Upper lobe of right lung (tissue), 1 donor: ENCODE measurements at regions not wholly inside any gene's neighbourhood (a gene's known extent, or its start where the extent isn't known, plus 50 kb on each side); places are given as distances from the start of the nearest gene placed in this dataset.
"Not testable (repeated sequence)": the region's sequence is repeated elsewhere in the genome, so short reads cannot be mapped to it uniquely, and the experiment has no call there.

Experiments
- ATAC-seq: fragments of 200-7000 bp; cut with Tn5 transposase; one replicate; pipeline ENCODE4 v1.9.1; 2020; ENCODE audit warnings: mild to moderate bottlenecking, moderate library complexity
- DNase-seq: peaks from one replicate; pipeline ENCODE4 v3.0.0-alpha.2; 2020
- H3K27ac ChIP-seq: fragments of 200-600 bp; one replicate; pipeline ENCODE4 v1.8.0; 2022
- H3K27me3 ChIP-seq: fragments of 200-600 bp; one replicate; pipeline ENCODE4 v1.8.0; 2022; ENCODE audit warnings: mild to moderate bottlenecking
- H3K36me3 ChIP-seq: fragments of 200-600 bp; one replicate; pipeline ENCODE4 v1.8.0; 2022
- H3K4me1 ChIP-seq: fragments of 200-600 bp; one replicate; pipeline ENCODE4 v1.8.0; 2022
- H3K4me3 ChIP-seq: fragments of 200-600 bp; one replicate; pipeline ENCODE4 v1.8.0; 2022; ENCODE audit warnings: mild to moderate bottlenecking
- H3K9me3 ChIP-seq: fragments of 200-600 bp; one replicate; pipeline ENCODE4 v1.8.0; 2022
- CTCF ChIP-seq: fragments of 200-600 bp; IDR thresholded peaks from one replicate; pipeline ENCODE4 v1.8.0; 2022; ENCODE audit warnings: antibody characterized with exemption
- intact Hi-C: fragments of 100-400 bp; cut with DNase I; formaldehyde crosslinking; loops from one replicate; pipeline ENCODE4 v1.11.0; 2022
- donor health status: DM: no; HTN: yes; CAD: no; lungs with severe emphysema.

GRCh38 chr2:173571021-173571821 is 216.5 kb downstream of the CDCA7 start:
- peaks cover 9% of the 10 kb centered on the region for H3K4me1 ChIP-seq
- H3K4me3 ChIP-seq: no peak overlapping the region
- ATAC-seq (peak; percentile 34), DNase-seq (no peak)
- intact Hi-C loops: no loop called here
- TF ChIP-seq CTCF: peak; percentile 31
- no peak overlapping the region for H3K27ac ChIP-seq
- H3K36me3 ChIP-seq: no peaks in the 10 kb centered on the region
- no peaks in the 10 kb centered on the region for H3K27me3 ChIP-seq
- no peaks in the 10 kb centered on the region for H3K9me3 ChIP-seq

DNA sequence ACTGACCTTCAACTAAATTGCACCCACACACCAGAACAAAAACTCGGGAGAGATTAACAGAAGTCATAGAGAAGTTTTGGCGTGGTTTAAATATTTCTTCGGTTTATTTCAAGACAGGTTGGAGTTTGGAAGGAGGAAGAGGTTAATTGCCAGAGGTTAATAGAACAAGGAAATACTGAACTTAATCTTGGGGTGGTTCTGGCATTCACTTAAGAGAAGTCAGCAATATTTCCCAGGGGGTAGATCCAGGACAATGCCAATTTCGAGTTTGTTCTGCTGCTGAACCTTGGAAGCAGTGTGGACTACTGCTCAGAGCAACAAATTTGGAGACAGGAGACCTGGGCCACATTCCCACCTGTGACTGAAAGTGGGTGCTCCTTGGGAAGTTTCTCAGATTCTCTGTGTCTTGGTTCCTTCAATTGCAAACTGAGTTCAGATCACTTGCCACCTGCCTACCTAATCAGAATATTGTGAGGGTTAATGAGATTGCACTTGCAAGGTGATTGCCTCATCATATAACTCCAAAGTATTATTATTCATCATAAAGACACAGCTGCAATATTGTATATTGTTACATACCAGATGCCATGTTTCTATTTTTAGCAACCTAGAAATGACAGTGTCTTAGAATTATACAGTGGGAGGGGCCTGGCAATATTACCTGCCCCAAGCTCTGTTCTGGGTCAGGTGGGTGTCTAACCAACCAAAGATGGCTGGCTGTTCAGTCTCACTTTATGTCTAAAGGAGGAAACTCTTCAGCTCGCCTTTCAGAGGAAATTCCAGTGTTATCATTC is 217.4 kb downstream of the CDCA7 start:
- intact Hi-C loops: no loop called here
- no peak for TF ChIP-seq CTCF
- no peaks in the 10 kb centered on the region for H3K36me3 ChIP-seq
- no peak overlapping the region for H3K4me3 ChIP-seq
- ATAC-seq (no peak), DNase-seq (no peak)
- H3K9me3 ChIP-seq: no peaks in the 10 kb centered on the region
- peaks cover 9% of the 10 kb centered on the region for H3K4me1 ChIP-seq
- no peaks in the 10 kb centered on the region for H3K27me3 ChIP-seq
- no peak overlapping the region for H3K27ac ChIP-seq

DNA sequence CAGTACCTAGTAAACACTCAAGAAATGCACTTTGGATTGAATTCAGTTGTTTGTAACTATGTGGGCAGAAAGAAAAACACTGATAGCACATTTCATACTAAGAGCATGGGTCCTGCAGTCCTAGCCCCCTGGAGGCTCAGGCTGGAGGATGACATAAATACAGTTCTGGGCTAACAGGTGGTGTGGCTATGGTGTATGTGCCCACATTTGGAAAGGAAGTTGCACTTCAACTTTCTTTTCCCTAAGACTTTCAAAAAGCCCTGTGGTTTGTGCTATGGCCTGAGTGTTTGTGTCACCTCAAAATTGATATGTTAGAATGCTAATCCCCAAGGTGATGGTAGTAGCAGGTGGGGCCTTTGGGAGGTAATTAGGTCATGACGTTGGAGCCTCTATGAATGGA is 218.2 kb downstream of the CDCA7 start:
- DNase-seq (no peak), ATAC-seq (no peak)
- no peaks in the 10 kb centered on the region for H3K36me3 ChIP-seq
- H3K27me3 ChIP-seq: no peaks in the 10 kb centered on the region
- no peak for TF ChIP-seq CTCF
- no peak overlapping the region for H3K4me3 ChIP-seq
- no peak overlapping the region for H3K27ac ChIP-seq
- intact Hi-C loops: no loop called here
- H3K9me3 ChIP-seq: no peaks in the 10 kb centered on the region
- H3K4me1 ChIP-seq: peaks cover 9% of the 10 kb centered on the region

- H3K9me3 ChIP-seq, H3K27me3 ChIP-seq, DNase-seq, intact Hi-C loops, H3K27ac ChIP-seq, H3K4me3 ChIP-seq, ATAC-seq, H3K36me3 ChIP-seq, H3K4me1 ChIP-seq: not testable (repeated sequence)
Measured at GRCh38 chr2:173573782-173574181, 219.1 kb downstream of the CDCA7 start.

- no peak for TF ChIP-seq CTCF
- Histone ChIP-seq H3K4me3 (no peak overlapping the region), H3K4me1 (peaks cover 9% of the 10 kb centered on the region), H3K36me3 (no peaks in the 10 kb centered on the region), H3K9me3 (no peaks in the 10 kb centered on the region), H3K27me3 (no peaks in the 10 kb centered on the region), H3K27ac (no peak overlapping the region)
- intact Hi-C loops: no loop called here
- ATAC-seq (no peak), DNase-seq (no peak)
Measured at GRCh38 chr2:173574324-173575112, 219.8 kb downstream of the CDCA7 start.
